IPS-NIHi7 (cell line): ENCODE measurements at regions not wholly inside any gene's neighbourhood (a gene's known extent, or its start where the extent isn't known, plus 50 kb on each side); places are given as distances from the start of the nearest gene placed in this dataset.

Source experiments
- DNase-seq: peaks from one replicate; pipeline ENCODE4 v3.0.0; 2012; ENCODE audit warnings: mixed read lengths; ENCODE audit errors: extremely low spot score

DNA sequence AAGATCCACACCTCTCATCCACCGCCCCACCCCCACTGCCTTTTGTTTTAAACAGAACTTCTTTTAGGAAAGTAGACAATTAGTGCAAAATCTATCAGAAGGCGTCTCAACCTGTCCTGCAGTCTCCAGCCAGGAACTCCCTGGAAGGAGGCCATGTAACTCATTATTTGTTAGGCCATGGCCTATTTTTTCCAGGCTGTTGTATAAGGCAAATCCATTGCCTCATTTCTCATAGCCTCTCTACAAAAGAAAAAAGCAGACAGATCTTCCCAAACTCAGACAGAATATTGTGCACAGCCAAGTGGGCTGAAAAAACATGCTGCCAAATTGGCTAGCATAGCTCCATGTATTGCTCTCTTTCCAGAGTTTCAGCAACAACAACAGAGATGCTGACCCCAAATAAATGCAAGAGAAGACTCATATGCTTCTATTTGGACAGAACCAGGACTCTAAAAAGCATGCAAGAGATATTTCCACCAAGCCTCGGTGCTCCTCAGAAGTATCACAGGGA lies 770.7 kb upstream of the CXADR start:
- no peak for DNase-seq

DNA sequence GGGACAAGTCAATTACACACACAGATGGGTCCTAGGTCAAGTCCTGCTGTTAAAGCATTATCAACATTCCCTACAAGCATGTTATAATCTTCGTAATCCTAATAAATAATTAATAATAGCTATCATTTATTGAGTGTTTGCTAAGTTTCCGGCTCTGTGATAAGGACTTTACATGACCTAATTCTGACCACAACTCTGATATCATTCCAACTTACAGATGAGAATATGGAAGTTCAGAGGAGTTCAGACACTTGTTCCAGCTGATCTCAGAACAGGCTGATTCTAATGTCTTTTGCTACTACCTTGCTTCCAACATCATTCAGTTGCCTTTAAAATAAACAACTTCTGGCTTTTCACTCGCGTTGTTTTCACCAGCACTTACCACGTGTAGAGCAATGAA lies 770.1 kb upstream of the CXADR start:
- no peak for DNase-seq

DNA sequence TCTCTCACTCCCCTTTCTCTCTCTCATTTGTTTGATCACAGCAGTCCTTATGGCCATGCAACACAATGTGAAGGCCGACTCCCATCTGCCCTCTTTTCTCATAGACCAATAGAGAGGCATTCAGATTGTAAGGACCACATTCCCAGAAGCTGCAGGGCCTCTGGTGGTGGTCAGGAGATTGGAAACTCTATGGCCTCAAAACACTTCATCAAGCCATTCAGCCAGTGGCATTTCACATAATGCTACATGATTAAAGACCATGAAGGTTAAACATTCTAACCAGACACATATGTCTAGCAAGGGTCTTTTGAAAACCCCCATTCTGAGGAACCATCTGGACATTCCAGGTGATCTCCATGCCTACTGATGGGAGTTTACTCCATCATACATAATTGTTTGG lies 769.5 kb upstream of the CXADR start:
- DNase-seq: no peak

DNA sequence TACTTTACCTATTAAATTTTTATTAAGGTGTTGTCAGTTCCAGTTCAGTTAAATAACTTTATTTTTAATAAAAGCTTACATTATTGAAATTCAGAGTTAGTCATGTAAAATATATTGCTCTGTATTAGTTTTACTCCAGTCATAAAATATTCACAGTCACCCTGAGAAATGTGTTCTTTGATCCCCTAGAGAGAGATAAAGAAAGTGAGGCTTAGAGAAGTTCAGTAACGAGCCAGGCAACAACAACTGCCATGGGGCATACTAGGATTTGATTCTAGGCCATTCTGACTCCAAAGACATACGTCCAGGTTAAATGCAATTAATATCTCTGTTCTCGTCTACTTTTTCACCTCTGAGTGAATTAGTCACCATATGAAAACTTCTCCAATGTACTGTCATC lies 761.9 kb upstream of the CXADR start:
- DNase-seq: no peak

DNA sequence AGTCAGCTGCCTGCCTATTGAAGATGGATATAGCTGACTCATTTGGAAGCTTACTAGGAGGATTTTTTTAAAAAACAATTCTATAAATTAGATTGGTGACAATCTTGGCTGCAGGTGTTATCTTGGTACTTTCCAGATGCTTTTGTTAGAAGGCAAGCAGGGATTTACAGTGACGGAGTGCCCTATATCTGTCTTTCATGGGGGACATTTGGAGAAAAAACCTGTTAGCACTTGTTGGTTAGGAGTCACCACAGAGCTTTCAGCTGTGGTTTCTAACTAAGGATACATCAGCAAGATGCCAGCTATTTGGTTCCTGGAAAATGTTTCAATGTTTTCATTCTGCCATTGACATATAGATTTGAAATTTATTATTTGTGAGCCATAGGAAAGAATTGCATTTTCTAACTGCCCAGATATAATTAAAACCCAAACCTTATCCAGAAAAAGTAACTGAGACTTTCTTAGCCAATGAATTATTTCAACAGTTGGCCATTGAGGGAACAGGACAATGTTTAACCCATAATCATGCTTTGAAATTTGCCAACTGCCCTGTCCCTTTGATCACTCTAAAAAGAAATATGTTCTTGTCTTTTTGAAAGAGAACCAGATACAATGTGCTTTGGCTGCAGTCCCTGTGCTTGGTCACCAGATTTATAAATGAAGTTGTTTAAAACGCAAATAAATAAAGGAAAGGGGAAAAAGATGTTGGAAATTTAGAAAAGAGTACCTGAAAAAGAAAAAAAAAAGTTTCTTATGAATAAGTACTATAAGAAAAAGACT lies 761.0 kb upstream of the CXADR start:
- DNase-seq: no peak

DNA sequence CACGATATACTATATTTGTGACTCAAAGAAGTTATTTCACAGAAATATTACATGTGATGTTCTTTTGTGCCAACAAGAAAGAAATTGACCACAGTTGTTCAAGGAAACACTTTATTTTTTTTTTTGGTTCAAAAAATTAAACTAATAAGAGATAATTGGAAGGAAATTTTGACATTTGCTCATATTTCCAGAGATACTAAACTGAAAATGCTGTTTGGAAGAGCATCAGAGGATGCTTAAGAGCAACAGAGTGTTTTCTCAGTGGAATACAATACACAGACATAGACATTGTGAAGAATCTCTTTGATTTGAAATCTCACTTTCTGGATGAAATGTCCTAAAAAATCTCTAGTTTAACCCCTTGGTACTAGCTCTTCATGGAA lies 760.4 kb upstream of the CXADR start:
- no peak for DNase-seq

DNA sequence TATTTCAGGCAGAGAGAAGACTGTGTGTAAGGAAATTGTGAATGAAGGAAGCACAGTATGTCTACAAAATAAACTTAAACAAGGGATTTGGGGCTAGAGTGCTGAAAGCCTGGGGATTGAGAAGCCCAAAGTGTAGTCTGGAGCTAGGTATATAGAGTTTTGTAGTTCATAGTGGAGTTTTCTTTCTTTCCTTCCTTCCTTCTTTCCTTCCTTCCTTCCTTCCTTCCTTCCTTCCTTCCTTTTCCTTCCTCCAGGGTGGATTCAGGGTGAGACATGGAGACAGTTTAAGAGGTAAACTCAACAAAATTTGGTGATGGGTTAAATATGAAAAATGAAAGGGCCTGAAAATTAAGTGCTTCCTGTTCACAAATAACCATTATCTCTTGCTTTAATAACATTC lies 757.8 kb upstream of the CXADR start:
- no peak for DNase-seq

DNA sequence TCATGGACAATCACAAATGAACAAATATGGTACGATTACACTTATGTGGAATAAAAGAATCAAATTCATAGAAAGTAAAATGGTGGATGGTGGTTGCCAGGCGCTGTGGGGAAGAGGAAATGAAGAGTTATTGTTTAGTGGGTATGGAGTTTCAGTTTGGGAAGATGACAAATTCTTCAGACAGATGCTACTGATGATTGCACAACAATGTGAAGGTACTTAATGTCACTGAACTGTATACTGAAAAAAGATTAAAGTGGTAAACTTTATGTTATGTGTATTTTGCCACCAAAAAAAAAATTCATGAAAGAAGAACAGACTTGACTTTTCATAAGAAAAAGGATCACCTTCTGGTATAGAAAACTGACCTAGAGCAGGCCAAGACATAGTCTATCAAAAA lies 745.6 kb upstream of the CXADR start:
- DNase-seq: no peak

DNA sequence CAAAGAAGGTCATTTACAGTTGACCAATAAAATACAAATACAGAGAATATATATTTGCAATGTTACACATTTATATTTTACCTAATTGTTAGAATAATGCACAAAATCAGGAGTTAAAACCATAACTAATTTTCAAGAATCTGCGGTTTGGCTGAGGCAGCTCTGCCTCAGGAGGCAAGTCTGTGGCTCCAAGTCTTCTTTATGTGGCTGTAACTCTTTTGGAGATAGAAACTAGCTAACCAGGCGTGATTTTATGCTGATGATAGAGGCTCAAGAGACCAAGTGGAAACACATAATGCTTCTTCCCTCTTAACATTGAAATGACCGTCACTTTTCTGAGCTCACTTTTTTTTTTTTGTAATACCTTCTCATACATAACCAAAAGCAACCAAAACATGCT lies 744.7 kb upstream of the CXADR start:
- DNase-seq: no peak

DNA sequence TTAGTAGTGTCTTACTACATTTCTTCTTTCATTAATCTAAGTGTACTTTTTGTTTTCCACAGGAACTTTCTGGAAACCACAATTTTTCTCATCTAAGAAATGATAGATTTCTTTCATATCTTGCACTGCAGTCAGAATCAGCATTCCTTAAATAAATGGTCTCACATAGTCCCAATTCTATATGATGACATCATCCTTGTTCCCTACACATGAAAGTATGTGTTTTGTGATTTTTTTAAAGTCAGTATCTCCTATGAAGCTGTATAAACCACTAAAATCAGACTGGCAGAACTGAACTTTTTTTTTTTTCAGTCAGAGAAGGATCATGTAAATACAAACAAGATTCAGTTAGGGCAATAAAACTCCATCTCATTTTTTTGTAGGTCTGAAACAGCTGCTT lies 742.6 kb upstream of the CXADR start:
- DNase-seq: no peak

DNA sequence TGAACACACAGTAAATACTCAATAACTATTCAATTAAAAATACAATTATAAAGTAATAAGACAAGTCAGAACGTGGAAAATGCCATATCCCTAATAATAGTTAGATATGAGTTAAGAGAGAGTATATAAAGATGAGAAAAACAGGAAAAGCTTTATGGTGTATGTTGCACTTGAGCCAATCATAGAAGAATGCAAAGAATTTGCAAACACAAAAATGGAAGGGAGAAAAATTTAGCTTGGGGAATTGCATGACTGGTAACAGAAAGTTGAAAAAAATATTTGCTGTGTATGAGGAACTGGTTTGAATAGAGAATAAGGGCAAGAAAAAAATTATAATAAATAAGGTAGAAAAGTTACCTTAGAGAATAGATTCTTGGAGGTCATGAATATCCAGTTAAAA lies 739.6 kb upstream of the CXADR start:
- no peak for DNase-seq

DNA sequence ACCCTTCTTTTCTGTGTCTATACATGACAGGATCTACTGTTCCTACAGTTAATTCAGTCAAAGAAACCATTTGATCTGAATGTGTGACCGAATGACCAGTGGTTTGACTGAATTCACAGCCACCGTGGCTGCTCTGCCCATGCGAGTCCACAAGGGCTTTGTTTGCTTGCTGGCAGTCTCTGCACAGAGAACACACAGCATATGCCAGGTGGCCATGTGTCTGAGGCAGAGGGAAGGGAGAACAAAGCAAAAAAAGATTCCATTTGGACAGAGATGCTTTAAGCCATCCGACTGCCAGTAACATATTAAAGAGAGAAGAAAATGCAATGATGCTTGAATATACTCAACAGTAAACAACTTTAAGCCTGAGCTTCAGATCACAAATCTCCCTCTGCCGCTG lies 737.8 kb upstream of the CXADR start:
- no peak for DNase-seq

DNA sequence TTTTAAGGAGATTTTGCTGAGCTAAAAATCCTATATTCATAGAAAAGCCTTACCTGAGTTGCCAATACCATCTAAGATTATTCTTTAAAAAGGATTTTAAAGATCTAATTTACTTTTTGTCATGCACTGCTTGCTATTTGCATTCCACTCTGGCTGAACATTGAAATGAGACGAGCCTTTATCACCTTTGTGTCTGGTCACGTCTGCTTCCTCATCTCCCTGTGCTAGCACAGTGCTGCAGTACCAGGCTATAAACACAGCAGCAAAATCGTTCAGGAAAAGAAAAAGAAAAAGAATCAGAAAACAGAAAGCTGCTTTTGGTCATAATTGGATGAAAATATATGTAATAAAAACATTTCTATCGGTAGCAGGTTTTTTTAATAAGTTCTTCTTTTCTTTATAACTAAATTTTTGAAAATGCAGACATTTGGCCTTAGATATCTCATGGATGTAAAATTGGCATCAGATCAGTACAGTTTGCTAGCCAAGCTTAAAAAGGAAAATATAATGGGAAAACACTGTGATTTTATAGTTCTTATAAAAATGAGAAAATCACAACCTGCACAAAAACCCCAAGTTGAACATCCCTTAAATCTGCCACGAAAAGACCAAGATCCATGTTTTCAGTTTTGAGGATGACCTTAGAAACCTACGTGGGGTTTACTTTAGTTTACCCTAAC lies 735.7 kb upstream of the CXADR start:
- DNase-seq: no peak

DNA sequence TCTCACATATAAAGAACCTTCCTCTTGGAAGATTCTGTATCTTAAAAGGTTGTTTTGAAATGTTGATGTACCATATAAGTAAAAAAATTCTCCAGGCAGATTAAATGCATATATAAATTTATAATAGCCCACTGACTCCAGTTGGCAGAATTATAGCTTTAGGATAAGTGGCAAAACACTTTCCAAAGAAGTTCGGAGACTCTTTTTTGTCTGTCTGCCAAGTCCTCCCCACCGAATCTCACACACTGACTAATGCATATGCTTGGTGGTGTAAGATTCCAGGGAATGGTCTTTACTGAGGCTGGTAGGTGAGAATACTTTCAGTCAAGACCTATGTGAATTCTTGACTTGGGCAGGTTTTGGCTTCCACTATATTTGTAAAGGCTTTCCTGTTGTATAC lies 724.3 kb upstream of the CXADR start:
- DNase-seq: no peak

DNA sequence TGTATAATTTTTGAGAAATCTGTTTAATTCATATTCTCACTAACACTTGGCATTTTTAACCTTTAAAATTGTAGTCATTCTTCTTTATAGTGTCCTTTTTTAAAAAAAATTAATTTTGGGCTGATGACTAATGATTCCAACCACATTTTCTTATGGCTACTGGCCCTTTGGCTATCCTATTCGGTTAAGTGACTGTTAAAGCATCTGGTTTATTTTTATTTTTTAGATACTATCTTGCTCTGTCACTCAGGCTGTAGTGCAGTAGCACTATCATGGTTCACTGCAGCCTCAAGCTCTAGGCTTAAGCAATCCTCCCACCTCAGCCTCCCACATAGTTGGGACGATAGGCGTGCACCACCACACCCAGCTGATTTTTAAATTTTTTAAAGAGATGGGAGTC lies 723.2 kb upstream of the CXADR start:
- DNase-seq: no peak

DNA sequence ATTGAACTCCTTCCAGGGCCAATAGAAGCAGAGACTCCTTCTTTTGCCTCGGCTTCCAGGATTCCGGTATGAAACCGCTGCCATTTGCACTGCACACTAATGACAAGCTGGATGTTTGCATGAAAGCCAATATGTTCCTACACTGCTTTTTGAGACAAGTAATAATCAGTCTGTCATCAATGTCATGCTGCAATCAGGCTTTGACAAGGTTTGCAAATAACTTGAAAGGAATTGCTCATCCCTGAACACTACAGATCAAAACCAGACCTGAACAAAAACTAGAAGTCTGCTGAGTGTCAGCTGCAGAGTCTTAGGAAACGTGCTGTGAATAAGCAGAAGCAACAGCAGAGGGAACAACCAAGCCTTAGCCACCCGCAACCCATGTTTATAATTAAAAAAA lies 720.7 kb upstream of the CXADR start:
- DNase-seq: no peak

DNA sequence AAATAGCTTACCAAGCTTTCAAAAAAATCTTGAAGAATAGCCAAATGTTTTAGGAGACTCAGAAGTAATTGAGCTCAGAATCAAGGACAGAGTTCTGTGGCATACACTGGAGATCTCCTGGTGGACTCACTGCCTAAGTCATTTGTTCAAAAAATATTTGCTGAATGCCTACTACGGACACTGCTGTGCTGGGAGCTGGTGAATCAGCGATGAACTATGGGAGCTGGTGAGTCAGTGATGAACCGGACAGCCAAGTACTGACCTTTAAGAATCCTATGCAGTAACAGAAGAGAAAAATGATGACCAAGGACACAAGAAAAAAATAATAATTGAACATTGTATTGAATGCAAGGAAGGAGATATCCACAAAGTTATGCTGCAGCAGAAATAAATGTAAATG lies 717.9 kb upstream of the CXADR start:
- no peak for DNase-seq

DNA sequence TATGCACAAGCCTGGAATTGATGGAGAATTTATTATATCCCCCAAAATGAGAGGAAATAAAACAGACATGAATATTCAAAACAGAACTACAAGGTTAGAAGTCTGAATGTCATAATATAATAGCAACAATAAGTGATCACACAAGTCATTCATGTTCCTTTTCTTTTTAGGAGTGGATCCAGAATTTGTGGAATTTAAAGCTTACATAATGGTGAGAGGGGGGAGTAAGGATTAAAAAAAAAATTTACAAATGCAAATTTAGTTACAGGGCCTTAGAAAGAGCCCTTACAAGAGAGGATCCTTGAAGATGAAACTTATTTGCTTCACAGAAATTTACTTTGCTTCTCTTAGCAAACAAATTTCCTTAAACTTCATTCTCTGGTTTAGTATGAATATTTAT lies 716.1 kb upstream of the CXADR start:
- DNase-seq: no peak

DNA sequence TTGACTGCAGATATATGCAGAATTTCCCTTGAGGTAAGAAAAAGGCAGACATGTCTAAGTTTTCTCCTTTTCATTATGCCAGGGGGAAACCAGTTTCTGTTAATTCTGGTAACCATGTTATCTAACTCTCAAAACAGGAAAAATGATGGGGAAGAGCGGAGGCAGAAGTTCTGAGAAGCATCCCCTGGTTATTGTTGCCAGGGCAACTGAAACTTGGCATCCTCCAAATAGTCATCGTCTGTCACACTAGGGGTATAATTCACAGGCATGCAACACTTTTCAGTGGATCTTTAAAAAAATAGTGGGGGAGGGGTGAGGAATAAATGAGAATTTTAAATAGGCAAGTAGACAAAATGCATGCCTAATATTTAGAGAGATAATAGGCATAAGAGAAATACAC lies 715.3 kb upstream of the CXADR start:
- no peak for DNase-seq

DNA sequence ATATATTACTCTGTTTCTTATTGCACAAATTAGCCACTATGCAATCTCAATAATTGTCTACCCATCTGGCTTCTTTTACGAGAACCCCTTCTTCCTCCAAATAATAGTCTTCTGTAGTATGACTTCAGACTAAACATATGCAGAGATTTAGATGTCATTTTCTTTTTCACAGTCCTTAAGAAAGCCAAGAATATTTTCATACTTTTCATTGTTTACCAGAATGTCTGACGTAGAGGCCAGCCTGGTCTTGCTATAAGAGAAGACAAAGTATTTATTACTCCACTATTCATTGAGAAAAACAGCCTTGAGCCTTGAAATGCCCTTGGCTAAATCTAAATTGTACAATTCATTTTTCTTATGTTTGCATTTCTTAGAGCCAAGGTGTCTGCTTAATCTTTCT lies 714.9 kb upstream of the CXADR start:
- DNase-seq: no peak

DNA sequence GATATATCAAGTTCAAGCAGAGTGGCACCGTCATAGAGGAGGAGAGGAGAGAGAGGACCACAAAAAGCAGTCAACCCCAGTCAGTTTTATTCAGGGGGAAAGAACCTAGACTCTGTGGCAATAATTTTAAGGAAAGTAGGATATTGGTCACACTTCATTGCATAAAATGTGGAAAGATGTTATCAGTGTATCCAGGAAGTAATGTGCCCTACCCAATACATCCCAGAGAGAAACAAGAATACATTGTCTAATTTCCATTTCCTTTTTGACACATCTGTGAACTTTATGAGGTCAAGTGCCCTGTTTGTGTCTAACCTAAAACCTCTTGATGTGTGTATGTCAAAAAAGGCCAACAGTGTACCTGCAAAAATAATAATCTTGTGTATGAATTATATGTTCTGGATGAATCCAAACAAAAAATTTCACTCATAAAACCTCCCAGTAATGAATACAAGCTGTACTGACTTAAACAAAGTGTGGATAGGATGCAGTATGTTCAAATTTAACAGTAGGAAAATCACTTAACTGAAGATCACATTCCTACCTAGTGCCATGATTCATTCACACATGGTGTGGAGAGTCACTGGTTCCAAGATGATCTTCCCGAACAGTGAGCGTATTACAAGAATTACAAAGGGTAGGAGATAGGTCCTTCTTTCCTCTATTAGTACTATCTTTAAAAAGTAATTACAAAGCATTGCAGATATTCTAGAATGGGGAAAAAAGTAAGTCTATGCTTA lies 712.1 kb upstream of the CXADR start:
- DNase-seq: no peak

DNA sequence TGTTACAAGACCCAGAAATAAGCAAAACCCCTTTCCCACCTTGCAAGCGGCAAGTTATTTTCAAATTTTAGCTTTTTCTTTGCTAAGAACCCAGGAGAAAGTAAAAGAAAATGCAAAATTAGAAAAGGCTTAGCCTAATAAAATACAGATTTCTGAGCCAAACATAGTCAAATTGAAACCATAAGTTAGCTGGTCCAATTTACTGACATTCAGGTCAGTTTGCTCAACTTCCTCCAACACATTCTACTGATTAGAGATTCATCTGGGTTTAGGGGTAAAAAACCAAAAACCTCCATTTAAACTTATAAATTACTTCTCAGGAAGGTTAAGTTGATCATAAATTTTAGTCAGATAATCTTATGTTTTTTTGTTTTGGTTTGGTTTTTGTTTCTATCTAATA lies 701.8 kb upstream of the CXADR start:
- no peak for DNase-seq

DNA sequence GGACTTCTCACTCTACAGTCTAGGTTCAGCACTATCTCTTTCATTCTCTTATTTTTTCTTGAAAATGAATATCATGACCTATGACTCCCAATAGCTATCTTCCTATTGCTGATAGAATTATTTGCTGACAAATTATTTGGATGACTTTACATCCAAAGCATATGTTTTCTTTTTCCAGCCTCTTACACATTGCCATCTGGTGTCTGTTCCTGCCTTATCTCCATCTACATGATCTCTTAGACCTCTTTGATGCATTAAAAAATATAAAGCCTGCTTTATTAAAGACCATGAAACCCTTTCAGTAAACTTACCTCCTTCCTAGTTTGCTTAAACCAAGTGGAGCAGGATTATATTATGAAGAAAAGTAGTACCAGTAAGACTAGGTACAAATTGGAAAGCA lies 700.9 kb upstream of the CXADR start:
- DNase-seq: no peak
